ENCODE measurements at regions not wholly inside any gene's neighbourhood (a gene's known extent, or its start where the extent isn't known, plus 50 kb on each side); places are given as distances from the start of the nearest gene placed in this dataset.

DNA sequence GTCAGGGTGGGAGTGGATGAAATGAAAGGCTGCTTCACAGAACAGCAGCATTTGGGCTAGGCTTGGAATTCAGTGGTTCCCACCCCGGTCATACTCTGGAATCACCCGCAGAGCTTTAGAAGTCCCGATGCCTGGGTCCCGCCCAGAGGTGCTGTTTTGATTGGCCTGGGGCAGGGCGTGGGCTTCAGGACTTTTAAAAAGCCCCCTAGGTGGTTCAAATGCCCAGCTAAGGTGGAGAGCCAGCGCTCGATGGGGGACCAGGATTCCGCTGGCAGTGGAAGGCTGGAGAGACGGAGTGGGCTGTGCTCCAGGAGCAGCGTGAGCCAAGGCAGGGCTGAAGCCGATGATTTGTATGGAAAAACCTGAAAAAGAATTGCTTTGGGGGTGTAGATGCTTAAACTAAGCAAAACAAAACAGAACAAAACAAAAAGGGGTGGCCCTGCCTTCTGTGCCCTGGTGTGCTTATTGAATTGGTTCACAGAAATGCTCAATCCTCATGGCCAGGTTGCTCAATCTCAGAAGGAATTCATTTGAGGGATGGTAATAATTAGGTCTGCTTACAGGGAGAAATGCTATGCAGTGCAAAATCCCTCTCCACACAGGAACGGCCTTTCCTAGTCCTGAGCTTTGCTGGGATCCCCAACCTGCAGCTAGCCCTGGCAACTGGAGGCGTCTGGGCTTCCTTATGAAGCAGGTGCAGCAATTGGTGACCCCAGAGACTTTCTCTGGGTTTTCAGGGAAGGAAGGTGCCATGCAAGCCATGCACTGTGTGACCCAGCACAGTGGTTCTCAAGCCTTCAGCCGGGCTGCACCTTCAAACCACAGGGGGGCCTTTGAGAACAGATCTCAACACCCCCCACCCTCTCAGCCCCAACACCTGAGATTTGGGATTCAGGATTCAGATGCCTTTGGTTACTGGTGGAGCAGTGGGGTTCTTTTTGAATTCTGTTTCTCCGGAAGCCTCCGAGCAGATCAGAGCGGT, 174.0 kb upstream of the ZNF618 start:
- no peaks in the 10 kb centered on the region for H3K9me3 ChIP-seq (ENCODE audit: insufficient read depth, low read length)
- H3F3A ChIP-seq (ENCODE audit: insufficient read depth) = no peaks in the 10 kb centered on the region
- TF ChIP-seq EZH2phosphoT487 (conservative IDR thresholded peaks at IDR 0.05; ENCODE audit: low read length) = no peak
- TF ChIP-seq, protein P1, sequence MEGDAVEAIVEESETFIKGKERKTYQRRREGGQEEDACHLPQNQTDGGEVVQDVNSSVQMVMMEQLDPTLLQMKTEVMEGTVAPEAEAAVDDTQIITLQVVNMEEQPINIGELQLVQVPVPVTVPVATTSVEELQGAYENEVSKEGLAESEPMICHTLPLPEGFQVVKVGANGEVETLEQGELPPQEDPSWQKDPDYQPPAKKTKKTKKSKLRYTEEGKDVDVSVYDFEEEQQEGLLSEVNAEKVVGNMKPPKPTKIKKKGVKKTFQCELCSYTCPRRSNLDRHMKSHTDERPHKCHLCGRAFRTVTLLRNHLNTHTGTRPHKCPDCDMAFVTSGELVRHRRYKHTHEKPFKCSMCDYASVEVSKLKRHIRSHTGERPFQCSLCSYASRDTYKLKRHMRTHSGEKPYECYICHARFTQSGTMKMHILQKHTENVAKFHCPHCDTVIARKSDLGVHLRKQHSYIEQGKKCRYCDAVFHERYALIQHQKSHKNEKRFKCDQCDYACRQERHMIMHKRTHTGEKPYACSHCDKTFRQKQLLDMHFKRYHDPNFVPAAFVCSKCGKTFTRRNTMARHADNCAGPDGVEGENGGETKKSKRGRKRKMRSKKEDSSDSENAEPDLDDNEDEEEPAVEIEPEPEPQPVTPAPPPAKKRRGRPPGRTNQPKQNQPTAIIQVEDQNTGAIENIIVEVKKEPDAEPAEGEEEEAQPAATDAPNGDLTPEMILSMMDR (IDR thresholded peaks at IDR 0.05; ENCODE audit: insufficient read depth, low read length, poor library complexity, severe bottlenecking) = no peak
- H3K27ac ChIP-seq (ENCODE audit: low read depth, low read length) = no peak overlapping the region
- H3K27me3 ChIP-seq (ENCODE audit: low read length) = no peaks in the 10 kb centered on the region
- no peak overlapping the region for H2AFZ ChIP-seq (ENCODE audit: low read depth, low read length, severe bottlenecking)
- H3K4me2 ChIP-seq (ENCODE audit: low read depth, low read length, poor library complexity, severe bottlenecking) = no peak overlapping the region
- no peak overlapping the region for H3K9ac ChIP-seq (ENCODE audit: low read length)
- H3K36me3 ChIP-seq (ENCODE audit: low read length) = no peaks in the 10 kb centered on the region
- H3K4me3 ChIP-seq (ENCODE audit: insufficient read depth, low read length, poor library complexity, severe bottlenecking) = no peak overlapping the region
- H4K20me1 ChIP-seq (ENCODE audit: low read depth, low read length) = no peaks in the 10 kb centered on the region
- H3K79me2 ChIP-seq (ENCODE audit: insufficient read depth, low read length) = no peaks in the 10 kb centered on the region
- no peaks in the 10 kb centered on the region; the same call in 1 of the 2 replicates for H3K9me2 ChIP-seq (replicated peaks; ENCODE audit: insufficient read depth, low read length)

DNA sequence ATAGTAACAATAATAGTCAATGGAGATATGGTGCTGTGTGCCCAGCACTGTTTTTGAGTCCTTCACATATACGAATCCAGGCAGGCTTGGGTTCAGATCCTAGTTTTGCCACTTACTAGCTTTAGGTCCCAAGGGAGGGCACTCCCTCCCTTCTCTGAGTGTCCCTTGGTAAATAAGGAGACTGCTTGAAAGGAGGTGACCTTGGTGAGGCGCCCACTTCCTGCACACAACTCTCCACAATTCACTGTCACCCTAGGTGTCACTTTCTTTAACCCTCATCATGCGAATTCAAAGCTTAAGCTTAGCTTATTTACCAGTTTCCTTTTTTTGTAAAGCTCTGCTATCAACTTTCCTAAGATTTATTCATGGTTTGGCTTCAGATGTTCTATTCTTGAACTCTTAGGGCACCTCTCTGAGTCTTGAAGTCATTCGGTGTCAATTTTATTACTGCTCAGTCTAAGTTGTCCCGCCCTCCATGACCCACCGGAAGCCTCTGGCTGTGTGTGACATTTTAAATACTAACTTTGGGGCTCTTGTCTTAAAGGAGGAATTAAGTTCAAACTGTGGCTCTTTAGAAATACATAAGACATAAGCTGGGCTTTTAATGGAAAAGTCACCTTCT, 170.7 kb upstream of the ZNF618 start:
- H3K4me2 ChIP-seq (ENCODE audit: low read depth, low read length, poor library complexity, severe bottlenecking) = no peak overlapping the region
- H3K79me2 ChIP-seq (ENCODE audit: insufficient read depth, low read length) = no peaks in the 10 kb centered on the region
- no peaks in the 10 kb centered on the region for H3K36me3 ChIP-seq (ENCODE audit: low read length)
- H3K27ac ChIP-seq (ENCODE audit: low read depth, low read length) = no peak overlapping the region
- H4K20me1 ChIP-seq (ENCODE audit: low read depth, low read length) = no peaks in the 10 kb centered on the region
- no peak for TF ChIP-seq EZH2phosphoT487 (conservative IDR thresholded peaks at IDR 0.05; ENCODE audit: low read length)
- TF ChIP-seq, protein P1 (IDR thresholded peaks at IDR 0.05; ENCODE audit: insufficient read depth, low read length, poor library complexity, severe bottlenecking) = no peak
- H3F3A ChIP-seq (ENCODE audit: insufficient read depth) = no peaks in the 10 kb centered on the region
- H3K4me3 ChIP-seq (ENCODE audit: insufficient read depth, low read length, poor library complexity, severe bottlenecking) = no peak overlapping the region
- H3K9ac ChIP-seq (ENCODE audit: low read length) = no peak overlapping the region
- H3K9me3 ChIP-seq (ENCODE audit: insufficient read depth, low read length) = peaks cover 6% of the 10 kb centered on the region; the same call in 1 of the 2 replicates
- H3K9me2 ChIP-seq (replicated peaks; ENCODE audit: insufficient read depth, low read length) = no peaks in the 10 kb centered on the region; the same call in 1 of the 2 replicates
- no peak overlapping the region for H2AFZ ChIP-seq (ENCODE audit: low read depth, low read length, severe bottlenecking)
- no peaks in the 10 kb centered on the region for H3K27me3 ChIP-seq (ENCODE audit: low read length)

DNA sequence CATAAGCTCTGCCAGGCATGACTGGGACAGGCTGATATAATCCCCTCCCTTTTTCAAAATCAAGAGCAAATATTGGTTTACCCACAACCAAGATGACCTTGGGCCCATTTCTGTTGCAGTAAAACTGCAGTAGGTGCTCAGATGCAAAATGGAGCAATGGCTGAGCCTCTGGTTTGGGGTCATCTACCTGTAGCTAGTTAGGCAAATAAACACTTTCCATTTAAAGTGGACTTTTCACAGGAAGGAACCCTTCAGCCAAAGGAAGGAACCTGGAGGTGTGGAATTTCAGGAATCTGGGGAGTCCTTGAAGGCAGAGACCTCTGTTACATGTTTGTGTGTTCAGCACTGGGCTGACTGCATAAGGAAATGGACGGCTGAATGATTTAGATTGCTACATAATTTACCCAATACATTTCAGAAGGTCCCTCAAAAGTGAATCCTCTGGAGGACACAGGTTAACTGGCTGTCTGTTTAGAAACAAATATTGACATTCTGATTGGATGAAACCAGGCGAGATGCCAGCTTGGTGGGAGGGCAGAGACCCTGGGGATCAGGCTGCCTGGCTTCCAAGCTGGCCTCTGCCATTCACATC, 170.1 kb upstream of the ZNF618 start:
- H3K36me3 ChIP-seq (ENCODE audit: low read length) = no peaks in the 10 kb centered on the region
- no peaks in the 10 kb centered on the region for H4K20me1 ChIP-seq (ENCODE audit: low read depth, low read length)
- no peaks in the 10 kb centered on the region for H3K27me3 ChIP-seq (ENCODE audit: low read length)
- no peak overlapping the region for H2AFZ ChIP-seq (ENCODE audit: low read depth, low read length, severe bottlenecking)
- H3K4me2 ChIP-seq (ENCODE audit: low read depth, low read length, poor library complexity, severe bottlenecking) = no peak overlapping the region
- no peak overlapping the region for H3K27ac ChIP-seq (ENCODE audit: low read depth, low read length)
- peaks cover 6% of the 10 kb centered on the region; the same call in 1 of the 2 replicates for H3K9me3 ChIP-seq (ENCODE audit: insufficient read depth, low read length)
- no peaks in the 10 kb centered on the region for H3K79me2 ChIP-seq (ENCODE audit: insufficient read depth, low read length)
- H3K4me3 ChIP-seq (ENCODE audit: insufficient read depth, low read length, poor library complexity, severe bottlenecking) = no peak overlapping the region
- no peak overlapping the region for H3K9ac ChIP-seq (ENCODE audit: low read length)
- TF ChIP-seq, protein P1 (IDR thresholded peaks at IDR 0.05; ENCODE audit: insufficient read depth, low read length, poor library complexity, severe bottlenecking) = no peak
- TF ChIP-seq EZH2phosphoT487 (conservative IDR thresholded peaks at IDR 0.05; ENCODE audit: low read length) = no peak
- H3F3A ChIP-seq (ENCODE audit: insufficient read depth) = no peaks in the 10 kb centered on the region
- H3K9me2 ChIP-seq (replicated peaks; ENCODE audit: insufficient read depth, low read length) = no peaks in the 10 kb centered on the region; the same call in 1 of the 2 replicates
